ENCODE measurements at regions not wholly inside any gene's neighbourhood (a gene's known extent, or its start where the extent isn't known, plus 50 kb on each side); places are given as distances from the start of the nearest gene placed in this dataset.

DNA sequence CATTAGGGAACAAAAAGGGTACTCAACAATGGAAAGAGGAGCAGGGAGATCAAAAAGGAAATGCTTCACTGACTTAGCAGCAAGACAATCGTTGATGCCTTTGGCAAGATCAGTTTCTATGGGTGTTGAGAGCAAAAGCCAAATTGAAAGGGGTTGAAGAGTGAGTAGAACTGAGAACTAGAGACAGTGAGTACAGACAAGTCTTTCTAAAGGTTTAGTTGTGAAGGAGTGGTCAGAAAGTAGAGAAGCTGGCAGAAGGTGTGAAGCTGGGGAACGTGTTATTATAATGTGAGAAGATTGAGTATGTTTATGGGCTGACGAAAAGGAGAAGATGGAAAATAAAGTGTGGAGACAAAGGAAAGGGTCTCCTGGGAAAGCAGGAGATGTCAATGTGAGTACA is 221.2 kb upstream of the USP25 start:
- DNase-seq (ENCODE audit: low read depth in 4 of 4, low spot score in 2 of 4): no peak

DNA sequence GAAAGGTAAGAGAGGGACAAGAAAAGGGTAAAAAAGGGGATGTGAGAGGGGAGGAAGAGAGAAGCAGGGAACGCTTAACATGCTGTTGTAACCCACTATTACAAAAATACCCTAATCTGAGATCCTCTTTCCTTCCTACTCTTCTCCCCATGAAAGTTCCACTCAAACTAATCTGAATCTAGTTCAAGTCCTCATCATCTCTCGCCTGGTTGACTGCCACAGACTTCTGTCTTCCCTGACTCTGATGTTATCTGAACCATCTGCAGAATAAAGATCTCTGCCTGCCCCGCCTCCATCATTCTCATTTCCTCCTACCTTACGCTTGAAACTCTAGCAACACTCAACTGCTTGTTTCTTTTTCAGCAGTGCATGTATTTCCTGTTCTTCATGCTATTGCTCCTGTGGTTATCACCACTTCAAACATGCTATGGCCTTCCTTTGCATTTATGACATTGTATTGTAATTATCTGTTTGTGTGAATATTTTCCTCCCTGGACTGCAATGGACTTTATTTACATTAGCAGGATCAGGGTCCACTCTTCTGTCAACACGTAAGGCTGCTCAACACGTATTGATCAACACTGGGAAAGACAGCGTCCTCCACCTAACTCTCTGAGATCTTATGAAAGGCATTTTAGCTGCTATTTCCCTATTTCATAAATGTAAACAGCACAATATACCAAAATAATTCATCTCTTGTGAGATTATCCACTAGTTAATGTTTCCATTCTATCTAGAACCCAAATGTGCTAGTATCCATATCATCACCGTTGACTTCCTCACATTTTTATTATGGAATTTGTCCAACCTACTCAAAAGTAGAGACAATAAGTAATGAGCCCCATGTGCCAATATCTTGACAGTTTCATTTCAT is 215.5 kb upstream of the USP25 start:
- DNase-seq (ENCODE audit: low read depth in 4 of 4, low spot score in 2 of 4): no peak

DNA sequence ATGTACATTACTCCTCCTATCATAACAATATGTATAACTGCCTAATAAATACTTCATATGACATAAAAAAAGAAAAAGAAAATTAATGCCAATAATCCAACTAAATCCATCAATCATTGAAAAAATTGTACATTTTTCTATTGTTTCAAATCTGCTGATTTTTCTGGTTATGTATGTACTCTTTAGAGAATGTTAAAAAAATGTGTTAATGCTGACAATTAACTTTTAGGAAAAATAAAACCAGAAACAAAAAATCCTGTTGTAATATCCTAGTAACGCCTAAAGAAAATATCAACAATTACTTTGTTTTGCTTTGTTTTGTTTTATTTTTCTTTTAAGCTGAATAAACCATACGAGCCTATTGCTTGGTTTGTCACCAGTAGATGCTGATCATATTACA is 213.9 kb upstream of the USP25 start:
- no peak for DNase-seq (ENCODE audit: low read depth in 4 of 4, low spot score in 2 of 4)

DNA sequence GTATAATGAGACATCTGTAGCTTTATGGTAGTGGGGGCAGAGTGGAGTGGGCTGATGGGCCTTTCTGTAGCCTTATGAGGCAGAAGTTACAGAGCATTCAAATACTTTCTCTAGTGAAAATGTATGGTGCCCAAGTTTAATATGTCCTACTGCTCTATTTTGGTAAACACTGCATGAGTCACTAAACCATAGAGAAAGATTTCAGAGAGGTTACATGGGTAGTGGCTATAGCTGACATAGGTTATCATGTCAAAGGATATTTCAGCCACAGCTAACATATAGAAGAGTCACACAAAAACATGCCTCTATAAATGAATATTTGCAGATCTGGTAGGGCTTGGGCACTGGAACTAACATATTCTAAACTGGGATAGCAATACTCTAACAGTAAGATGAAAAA is 212.4 kb upstream of the USP25 start:
- no peak for DNase-seq (ENCODE audit: low read depth in 4 of 4, low spot score in 2 of 4)

DNA sequence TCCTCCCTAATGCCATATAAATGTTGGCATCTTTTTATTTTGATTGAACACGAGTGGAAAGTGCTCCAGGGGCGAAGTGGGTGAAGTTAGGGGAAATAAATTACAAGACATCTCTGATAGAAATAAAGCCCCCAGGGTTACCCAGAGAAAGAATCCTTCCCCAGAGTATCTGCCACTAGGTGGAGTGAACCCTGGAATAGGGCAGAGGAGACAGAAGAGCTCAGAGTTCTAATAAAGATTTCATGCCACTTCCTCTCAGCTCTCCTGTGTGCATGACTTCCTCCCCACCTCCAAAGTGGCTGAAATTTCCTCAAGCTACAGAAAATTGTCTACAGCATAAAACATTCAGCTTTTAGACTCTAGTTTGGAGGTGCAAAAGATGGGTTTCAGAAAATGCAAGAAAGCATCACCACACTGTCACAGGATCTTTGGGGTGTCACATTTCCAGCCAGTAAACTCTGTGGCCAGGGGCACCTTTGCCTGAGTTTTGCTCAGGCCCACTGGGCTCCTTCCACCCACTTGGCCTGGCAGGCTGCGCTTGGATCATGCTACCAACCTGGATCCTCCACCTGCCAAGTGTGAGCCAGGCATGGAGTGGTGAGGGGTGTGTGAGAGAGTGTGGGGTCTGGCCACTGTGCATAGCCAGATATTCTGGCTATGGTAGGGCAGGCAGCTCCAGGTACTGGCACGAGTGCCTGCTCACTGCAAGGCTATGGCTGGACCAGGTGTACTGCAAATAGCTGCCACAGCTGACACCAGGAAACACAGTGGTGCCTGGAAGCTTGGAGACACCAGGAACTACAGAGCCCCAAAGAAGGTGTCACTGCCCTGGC is 208.8 kb upstream of the USP25 start:
- DNase-seq (ENCODE audit: low read depth in 4 of 4, low spot score in 2 of 4): no peak

DNA sequence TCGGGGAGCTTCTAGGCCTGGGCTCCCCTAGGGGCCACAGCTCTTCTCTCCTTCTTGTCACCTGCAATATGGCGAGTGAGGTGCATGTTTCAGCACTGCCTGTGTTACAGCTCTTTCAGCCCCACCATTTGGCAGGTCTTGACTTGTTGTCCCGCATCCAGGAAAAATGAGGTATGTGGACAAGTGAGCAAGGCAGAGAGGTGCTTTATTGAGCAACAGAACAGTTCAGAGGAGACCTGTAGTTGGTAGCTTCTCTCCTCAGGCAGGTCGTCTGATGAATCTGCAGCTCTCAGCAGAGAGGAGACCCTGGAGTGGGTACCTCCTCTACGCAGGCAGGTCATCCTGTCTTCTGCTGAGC is 208.2 kb upstream of the USP25 start:
- DNase-seq (ENCODE audit: low read depth in 4 of 4, low spot score in 2 of 4): no peak

DNA sequence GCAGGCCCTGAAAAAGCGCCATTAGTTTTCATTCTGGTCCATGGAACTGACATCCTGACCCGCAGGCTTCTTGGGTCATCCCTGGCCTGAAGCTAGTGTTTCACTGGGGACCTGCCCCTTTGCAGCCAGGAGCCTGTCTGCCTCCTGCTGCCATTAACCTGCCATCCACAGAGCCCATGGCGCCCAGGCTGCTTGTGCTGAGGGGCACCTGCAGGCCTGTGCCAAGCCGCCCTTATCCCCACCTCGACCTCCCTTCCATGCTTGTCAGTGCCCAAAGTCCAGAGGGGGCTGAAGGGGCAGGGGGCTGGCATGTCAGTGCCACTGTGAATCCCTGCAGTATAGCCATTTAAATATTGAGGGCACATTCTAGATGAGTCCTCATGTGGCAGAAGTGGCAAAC is 207.6 kb upstream of the USP25 start:
- no peak for DNase-seq (ENCODE audit: low read depth in 4 of 4, low spot score in 2 of 4)

DNA sequence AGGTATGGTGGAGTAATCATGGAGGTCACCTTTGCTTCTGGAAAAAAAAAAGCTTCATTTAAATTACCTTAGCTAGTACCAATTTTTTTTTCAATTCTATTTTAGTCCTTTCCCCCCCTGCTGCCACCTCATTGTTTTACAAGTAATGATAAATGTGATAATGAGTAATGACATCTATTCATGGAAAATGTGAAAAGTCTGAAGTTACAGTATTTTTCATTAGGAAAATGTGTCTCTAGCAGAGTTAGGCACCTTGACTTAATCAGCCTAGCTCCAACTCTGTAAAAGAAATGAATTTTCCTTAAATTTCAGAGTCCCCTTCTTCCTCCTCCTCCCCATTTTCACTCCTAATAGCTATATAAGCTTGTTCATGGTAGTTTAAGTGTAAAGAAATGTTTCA is 204.9 kb upstream of the USP25 start:
- DNase-seq (ENCODE audit: low read depth in 4 of 4, low spot score in 2 of 4): no peak

DNA sequence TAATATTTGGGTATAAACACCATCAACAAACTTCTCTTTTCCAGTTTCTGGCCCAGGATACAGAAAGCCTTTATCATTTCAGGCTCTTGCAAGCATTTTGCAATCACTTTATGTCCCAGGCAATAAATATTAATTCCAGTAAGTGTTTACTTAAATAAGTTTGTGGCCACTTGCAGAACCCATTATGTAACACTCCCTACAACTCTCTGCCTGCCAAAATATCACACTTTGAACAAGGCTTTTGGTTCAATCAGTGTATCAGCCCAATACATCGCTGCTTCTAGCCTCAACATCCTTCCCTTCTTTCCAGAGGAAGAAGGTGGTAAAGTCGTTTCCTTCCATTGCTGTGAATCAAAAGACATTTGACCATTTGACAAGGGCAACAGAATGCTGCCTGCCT is 203.0 kb upstream of the USP25 start:
- no peak for DNase-seq (ENCODE audit: low read depth in 4 of 4, low spot score in 2 of 4)

DNA sequence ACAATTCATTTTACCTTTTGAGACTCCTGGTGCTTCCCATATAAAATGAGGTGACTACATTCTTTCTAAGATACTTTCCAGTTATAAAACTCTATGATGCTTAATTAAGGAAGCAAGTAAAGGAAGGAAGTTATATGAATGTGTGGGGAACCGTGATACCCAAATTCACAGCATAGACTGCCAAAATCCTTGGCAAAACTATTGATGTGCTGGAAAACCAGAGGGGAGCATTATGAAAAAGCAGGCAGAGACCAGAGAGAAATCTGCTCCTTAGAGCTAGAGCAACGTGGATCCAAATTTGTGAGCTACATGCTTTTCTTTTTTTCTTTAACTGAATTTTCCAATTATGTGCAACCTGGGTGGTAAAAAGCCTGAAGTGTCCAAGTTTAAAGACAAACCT is 201.4 kb upstream of the USP25 start:
- no peak for DNase-seq (ENCODE audit: low read depth in 4 of 4, low spot score in 2 of 4)

DNA sequence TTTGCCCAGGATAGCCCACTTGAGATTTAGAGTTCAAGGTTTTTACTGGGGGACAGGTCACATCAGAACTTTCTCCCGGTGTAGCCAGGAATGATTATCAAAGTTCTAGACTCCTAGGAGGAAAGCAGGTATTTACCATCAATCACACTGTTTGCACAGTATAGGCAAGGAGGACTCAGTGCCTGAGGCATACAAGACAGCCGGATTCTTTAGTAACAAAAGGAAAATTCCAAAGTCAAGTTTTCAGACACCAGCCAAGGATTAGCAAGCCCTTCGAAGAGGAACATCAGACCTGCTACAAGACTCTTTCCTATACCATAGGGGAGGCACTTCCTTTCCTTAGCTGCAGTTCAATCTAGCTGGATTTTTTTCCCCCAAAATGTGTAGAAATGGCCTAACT is 197.8 kb upstream of the USP25 start:
- no peak for DNase-seq (ENCODE audit: low read depth in 4 of 4, low spot score in 2 of 4)

DNA sequence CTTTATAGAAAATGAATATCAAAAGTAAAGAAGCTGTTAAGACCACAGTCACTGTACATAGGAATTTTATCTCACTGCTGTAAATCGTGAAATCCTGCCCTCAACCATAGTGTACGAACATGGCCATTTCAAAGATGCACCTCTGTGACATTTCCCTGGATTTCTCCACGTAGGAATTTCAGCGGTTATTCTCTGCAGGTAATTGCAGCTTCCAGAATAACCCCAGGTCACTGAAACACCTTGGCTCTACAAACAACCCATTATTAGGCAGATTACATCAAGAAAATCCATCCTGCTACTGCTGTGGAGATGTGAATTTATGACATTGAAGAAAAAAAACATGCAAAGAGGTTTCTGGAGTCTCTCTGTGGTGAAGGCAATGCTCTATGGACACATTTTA is 196.2 kb upstream of the USP25 start:
- no peak for DNase-seq (ENCODE audit: low read depth in 4 of 4, low spot score in 2 of 4)

DNA sequence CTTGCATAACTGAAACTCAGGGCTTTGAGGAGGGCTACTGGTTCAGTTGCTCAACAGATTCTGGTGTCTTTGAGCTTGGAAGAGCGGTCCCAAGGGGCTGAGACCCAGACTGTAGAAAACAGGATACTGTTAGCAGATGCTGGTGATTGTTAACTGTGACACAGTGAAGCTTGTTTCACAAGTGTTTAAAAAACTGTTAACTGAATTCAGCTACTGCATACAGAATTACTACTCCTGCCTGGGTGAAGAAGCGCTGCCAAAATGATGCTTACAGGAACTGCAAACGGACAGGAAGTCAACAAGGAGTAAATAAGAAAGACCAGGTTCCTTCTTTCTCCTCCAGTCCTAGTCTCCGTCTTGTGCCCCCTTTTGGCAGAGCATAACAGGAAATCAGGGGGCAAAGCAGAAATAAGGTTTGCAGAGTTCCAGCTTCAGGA is 195.3 kb upstream of the USP25 start:
- no peak for DNase-seq (ENCODE audit: low read depth in 4 of 4, low spot score in 2 of 4)

DNA sequence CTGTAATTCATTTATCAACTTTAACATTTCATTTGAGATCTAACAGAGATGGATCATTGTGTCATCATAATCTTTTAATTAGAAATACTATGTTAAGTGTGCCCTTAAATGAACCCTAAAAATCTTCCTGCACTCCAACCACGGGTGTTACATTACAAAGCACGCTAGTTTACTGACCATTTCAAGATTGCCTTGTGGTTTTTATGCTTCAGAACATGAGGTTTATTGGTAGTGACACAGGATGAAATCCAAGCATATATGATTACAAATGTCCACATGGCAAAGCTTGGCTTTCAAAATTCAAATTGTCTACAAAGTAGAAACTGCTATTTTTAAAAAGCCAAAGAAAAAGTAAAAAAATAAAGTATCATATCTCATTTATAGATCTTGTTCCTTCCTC is 190.4 kb upstream of the USP25 start:
- DNase-seq (ENCODE audit: low read depth in 4 of 4, low spot score in 2 of 4): no peak

DNA sequence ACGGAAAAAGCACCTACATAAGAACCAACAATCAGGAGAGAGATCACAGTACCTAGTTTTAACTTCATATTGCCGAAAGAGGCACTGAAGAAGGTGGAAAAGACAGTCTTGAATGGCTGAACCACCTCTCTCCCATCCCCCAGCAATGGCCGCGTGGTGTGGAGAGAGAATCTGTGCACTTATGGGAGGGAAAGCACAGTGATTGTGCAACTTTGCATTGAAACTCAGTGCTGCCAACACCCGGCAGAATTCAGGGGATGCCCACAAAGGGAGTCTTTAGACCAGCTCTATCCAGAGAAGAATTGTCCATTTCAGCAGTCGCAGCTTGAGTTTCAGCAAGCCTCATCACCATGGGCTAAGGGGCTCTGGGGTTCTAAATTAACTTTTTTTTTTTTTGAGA is 186.3 kb upstream of the USP25 start:
- DNase-seq (ENCODE audit: low read depth in 4 of 4, low spot score in 2 of 4): no peak

DNA sequence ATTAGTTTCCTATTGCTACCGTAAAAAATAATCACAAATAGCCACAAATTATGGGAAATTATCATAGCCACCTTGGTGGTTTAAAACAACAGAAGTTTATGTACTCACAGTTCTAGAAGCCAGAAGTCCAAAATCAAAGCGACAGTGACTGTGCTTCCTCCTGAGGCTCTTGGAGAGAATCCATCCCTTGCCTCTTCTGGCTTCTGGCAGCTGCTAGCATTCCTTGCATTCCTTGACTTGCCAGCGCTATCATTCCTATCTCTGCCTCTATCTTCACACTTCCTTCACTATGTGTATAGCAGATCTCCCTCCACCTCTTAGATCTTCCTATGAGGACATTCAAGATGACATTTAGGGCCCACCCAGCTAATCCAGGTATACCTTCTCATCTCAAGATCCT is 180.1 kb upstream of the USP25 start:
- DNase-seq (ENCODE audit: low read depth in 4 of 4, low spot score in 2 of 4): no peak

DNA sequence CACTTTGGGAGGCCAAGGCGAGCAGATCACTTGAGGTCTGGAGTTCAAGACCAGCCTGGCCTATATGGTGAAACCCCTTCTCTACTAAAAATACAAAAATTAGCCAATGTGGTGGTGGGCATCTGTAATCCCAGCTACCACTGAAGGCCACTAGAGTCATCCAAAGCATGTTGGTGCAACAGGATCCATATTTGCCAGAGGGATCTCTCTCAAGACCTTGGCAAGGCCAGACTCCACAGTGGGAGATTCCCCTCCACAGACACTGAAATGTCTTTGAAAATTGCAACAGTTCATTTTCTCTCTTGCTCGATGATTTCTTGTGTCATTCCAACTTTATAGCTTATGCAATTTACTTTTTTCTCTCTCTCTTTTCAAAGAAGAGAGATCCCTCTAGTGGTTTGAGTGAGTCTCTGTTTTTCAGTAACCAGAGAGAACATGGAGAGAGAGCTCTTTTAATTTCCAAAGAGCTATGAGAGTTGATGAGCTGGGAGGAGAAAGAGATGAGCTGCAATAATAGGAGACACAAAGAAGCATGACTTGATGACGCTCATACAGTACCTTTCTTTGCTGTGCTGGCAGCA is 176.8 kb upstream of the USP25 start:
- DNase-seq (ENCODE audit: low read depth in 4 of 4, low spot score in 2 of 4): peak in 1 of 4 donors; percentile 12

DNA sequence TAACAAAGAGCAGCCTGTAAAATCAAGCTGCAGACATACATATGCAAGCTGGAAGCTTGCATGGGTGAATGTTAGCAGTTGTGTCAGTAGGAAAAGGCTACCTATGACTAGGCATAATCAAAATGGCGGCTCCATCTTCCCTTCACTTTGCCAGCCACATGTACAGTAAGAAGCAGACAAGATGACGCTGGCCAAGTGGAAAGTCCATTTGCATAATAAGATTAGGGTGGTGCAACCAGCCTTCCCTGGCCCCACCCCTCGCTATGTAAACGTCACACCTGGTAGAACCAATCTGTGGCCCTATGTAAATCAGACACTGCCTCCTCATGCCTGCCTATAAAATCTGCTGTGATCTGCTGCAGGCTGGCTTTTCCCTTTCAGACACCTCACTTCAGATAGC is 171.9 kb upstream of the USP25 start:
- DNase-seq (ENCODE audit: low read depth in 4 of 4, low spot score in 2 of 4): no peak

DNA sequence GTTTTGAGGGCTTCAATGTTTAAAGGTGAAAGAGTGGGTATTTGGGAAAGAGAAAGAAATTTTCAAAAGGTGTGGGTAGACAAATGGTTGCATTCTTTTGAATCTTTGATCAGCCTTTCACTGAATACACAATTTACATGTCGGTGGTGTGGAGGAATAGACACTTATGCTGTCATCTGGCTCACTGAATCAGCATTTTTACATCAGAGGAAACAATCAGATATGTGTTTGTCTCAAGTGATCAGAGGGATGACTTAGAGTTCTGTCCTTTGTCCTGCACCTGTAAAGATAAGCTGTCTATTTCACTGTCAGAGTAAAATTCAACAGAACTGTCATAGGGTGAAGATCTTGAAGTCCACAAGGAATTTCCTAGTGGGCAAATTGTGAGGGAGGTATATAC is 170.9 kb upstream of the USP25 start:
- no peak for DNase-seq (ENCODE audit: low read depth in 4 of 4, low spot score in 2 of 4)

DNA sequence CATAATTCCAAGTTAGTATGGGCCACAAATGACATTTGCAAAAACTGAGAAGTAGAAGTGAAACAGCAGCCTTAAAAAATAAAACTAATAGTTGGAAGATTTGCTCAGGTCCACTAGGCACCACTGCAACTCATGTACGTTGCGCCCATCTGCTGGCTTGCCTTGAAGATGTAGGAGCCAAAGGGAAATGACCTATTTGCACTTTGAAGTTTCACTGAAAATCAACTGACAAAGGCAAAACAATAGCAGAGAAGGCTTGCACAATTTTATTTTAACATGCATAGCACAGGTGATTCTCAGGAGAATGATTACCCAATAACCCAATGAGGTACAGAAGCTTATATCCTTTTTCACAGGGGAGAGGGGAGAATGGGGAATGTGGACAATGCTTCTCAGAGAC is 170.1 kb upstream of the USP25 start:
- no peak for DNase-seq (ENCODE audit: low read depth in 4 of 4, low spot score in 2 of 4)

DNA sequence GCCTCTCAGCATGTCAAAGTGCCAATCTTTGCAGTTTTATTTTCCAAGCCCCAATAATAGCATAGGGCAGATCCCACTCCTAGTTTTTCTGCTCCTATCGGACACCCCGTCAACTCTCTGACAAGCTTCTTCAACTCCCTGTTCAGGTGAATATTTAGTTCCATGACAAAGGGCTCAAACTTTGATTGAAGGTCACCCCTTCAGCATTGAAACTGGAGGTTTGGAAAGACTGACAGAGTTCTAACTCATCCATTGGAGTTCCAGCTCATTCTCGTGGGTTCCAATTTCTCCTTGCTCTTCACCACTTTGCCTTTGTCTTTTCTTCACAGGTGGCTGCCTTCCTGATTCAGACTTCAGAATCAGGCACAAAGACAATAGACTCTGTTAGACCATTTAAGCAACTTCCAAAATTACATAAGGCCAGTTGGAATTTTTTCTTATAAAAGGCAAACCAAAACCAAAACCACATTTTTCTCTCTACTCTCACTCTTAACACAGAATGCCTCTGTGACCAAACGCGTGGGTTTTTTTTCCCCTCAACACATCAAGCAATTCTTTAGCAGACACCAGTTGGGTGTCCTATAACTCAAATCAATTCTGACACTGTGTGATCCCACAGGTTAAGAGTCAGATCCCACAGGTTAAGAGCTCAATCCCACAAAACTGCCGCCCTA is 169.3 kb upstream of the USP25 start:
- DNase-seq (ENCODE audit: low read depth in 4 of 4, low spot score in 2 of 4): no peak
